ENCODE measurements at regions not wholly inside any gene's neighbourhood (a gene's known extent, or its start where the extent isn't known, plus 50 kb on each side); places are given as distances from the start of the nearest gene placed in this dataset.

- DNase-seq (ENCODE audit: low read depth) = no peak
These were observed 330.7 kb downstream of the MTX2 start for GRCh38 chr2:176599796-176600485.

DNA sequence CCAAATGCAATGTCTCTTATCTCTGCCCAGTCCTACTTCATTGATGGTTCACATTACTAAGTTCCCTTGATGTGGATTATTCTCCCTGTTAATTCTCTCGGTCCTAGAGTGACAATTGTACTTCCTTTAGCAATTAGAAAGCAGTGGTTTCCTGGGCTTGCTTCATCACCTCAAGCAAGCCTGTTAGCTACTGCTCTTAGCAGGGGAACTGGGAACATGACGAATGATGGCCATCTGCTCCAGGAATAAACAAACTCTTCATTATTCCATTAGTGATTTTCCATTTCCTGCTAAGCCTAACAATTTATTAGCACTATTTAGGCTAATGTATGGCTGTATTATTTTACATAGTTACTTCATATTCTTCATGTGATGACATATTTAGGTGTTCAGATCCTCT lies 331.8 kb downstream of the MTX2 start:
- DNase-seq (ENCODE audit: low read depth) = no peak

DNA sequence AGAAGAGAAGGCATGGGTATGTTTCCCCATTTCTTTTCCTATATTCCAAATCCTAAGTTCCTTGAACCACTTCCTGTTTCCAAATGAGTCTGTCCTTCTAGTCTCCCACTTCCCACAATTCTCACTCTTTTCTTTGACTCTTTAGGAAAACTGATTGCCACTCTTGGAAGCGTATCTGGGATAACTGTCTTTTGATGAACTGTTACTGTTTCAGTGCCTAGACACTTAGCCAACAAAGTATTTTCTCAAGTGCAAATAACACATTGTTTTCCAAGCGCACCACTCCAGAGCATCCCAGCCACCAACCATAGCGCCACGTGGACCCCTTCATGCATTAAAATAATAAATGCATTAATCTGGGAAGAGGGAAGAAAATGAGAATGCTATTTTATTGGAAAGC lies 342.8 kb downstream of the MTX2 start:
- no peak for DNase-seq (ENCODE audit: low read depth)

DNA sequence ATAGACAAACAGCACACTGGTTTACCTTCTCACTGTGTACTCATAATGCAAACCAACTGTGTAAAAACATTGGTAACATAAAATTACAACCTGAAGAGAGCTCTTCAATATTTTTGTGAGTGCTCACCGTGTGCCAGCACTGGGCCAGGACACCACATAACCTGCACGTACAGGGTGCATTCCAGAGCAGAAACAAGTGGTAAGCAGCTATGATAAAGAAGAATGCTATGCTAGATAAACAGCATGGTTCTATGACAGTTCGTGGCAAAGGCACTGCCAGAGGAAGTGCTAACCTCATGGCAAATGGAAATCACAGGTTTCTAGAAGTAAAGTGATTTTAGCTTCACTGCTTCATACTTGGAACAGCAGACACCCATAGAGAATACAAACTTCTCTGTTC lies 343.5 kb downstream of the MTX2 start:
- DNase-seq (ENCODE audit: low read depth) = no peak

- no peak for DNase-seq (ENCODE audit: low read depth)
These were observed 344.2 kb downstream of the MTX2 start for GRCh38 chr2:176613323-176613987.

GRCh38 chr2:176614049-176614448 lies 344.8 kb downstream of the MTX2 start:
- DNase-seq (ENCODE audit: low read depth) = no peak

GRCh38 chr2:176614930-176615329 lies 345.7 kb downstream of the MTX2 start:
- no peak for DNase-seq (ENCODE audit: low read depth)

- no peak for DNase-seq (ENCODE audit: low read depth)
These were observed 350.3 kb downstream of the MTX2 start for GRCh38 chr2:176619504-176619903.

- DNase-seq (ENCODE audit: low read depth) = no peak
These were observed 352.1 kb downstream of the MTX2 start for GRCh38 chr2:176621350-176621749.

- no peak for DNase-seq (ENCODE audit: low read depth)
These were observed 353.6 kb downstream of the MTX2 start for GRCh38 chr2:176622792-176623191.

- no peak for DNase-seq (ENCODE audit: low read depth)
These were observed 357.6 kb downstream of the MTX2 start for GRCh38 chr2:176626796-176627195.

DNA sequence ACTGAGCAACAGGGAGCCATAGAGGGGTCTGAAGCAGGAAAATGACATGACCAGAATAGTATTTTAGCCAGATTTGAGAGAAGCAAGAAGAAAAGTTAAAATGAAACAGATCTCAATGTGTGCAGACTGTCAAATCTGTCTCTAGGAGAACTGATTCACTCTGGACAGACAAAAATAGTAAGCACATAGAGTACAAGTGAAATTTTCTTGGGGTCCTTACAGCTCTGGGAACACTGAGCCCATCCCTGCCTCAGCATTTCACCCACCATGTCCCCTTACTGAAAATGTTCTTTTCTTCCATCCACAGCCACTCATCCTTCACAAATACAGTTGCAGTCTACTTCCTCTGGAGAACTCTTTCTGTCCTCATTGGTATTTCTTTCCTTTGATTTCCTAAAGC lies 359.2 kb downstream of the MTX2 start:
- no peak for DNase-seq (ENCODE audit: low read depth)

- no peak for DNase-seq (ENCODE audit: low read depth)
These were observed 364.5 kb downstream of the MTX2 start for GRCh38 chr2:176633754-176634153.

DNA sequence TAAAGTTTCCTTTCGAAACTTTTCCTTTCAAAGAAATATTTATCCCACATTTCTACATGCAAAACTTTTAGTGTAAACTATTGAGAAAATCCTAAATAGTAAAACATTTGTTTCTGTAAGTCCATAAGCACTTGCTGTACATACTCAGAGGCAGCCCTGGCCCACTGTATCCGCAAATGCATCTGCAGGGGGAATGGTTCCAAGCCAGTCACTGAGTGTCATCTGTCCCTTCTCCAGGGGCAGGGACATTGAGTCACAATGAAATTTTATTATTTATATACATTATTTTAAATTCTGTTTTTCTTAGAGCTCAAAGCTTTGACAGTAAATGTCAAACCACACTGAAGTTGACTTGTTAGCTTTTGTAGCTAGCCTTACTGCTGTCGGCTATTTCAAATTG lies 367.2 kb downstream of the MTX2 start:
- no peak for DNase-seq (ENCODE audit: low read depth)

DNA sequence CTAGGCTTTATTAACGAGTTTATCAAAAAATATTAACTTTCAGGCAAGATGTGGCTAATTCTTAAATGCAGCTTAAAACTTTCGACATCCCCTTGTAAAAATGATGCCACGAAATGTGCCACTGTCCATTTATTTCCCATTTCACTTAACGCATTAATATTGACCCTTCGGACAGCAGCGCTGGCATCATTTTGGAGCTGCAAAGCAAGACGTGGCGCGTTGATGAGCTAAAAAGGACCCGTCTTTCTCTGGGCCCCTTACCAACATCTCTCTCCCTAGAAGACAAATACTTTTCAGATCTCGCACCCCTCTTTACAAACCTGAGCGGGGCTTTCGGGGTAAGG lies 367.9 kb downstream of the MTX2 start:
- no peak for DNase-seq (ENCODE audit: low read depth)

DNA sequence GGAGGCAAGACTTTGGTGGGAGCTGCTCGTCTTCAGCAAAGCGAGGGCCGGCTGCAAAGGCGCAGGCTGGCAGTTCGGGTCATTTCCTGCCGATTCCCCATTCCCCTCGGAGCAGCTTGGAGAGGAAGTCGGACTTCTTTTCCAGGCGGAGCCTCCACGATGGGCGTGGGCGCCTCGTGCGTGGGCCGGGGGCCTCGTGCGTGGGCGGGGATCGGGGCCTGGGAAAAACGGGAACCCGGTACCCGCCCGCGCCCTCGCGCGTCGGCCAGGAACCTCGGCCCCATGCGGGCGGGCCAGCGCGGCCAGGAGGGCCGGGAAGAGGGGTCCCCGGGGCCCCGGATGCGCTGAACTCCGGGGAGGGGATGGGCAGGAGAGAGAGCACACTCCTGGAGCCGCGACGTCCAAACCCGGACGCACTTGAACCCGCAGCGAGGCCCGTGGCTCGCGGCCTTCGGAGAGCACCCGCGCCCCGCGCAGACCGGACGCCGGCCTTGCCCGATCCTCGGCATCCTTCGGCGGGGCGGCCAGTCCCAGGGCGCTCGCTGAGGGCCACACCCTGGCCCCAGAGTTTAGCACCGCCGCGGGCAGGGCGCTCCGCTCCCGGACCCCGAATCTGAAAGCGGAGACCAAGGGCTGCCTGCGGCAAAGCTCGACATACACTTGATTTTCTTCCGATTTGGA lies 368.4 kb downstream of the MTX2 start:
- peak; percentile 23 for DNase-seq (ENCODE audit: low read depth)

DNA sequence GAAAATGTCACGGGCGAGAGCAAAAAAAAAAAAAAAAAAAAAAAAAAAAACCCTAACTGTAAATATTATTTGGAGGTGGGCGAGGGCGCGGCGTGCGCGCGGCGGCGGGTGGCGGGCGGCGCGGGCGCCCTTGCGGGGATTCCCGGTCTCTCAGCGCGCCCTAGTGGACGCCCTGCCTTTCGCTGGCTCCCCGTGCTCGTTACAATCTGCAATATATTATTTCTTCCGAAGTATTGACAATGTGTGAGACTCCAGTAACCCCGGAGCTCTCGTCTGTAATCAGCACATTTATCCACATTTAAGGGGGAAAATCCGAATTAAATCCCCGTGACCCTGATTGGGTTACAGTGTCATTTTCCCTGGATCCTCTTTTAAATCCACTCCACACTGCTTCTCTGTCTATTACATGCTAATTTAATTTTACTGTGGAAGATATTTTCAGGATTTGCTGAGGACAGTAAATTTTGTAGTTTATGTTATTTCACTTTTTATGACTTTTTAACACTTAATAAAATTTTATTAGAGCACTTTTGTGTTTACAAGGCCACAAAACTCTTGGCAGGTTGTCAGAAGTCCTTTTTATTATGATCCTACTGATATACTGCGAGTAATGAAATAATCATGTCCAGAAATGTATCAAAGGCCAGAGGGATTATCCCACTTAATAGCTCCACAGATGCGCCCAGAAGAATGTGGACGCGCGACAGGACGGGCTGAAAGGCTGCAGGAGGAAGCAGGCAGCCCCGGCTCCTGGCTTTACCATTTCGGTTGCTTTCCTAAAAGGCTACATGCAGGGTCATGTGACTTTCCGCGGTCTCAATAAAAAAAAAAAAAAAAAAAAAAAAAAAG lies 369.1 kb downstream of the MTX2 start:
- DNase-seq (ENCODE audit: low read depth) = peak; percentile 42

- DNase-seq (ENCODE audit: low read depth) = no peak
These were observed 369.7 kb downstream of the MTX2 start for GRCh38 chr2:176639016-176639343.

DNA sequence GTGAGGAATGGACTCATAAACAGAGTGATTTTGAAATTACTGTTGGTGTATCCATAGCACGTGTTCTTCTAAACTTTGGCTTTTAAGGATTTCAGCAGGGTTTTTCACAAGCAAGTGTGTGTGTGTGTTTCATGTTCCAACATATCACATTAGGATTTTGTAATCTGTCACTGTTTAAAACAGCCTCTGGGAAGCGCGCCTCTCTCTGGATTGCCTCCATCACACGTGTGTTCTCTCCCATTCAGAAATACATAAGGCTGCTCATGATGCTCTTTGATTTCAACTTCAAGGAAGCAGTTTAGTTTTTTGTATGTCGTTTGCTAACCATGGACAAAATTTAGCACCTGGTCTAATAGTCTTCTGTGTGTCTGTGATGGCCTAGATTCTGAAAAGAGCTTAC lies 370.4 kb downstream of the MTX2 start:
- DNase-seq (ENCODE audit: low read depth) = no peak

DNA sequence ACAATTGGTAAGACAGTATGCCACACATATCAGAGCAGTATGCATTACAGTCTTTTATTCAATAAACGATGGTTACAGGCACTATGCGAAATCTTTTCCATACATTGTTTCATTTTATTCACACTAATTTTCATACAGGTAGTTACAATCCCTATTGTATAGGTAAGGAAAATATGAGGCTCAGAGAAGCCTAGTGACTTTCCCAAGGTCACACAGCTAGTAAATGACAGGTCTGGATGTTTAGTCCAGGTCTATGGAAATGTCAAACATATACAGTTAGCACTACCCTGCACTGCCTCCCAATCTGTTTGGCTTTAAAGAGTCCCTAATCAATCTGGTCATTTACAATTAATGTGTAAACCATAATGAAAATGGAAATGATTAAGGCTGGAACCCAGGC lies 372.2 kb downstream of the MTX2 start:
- DNase-seq (ENCODE audit: low read depth) = no peak

DNA sequence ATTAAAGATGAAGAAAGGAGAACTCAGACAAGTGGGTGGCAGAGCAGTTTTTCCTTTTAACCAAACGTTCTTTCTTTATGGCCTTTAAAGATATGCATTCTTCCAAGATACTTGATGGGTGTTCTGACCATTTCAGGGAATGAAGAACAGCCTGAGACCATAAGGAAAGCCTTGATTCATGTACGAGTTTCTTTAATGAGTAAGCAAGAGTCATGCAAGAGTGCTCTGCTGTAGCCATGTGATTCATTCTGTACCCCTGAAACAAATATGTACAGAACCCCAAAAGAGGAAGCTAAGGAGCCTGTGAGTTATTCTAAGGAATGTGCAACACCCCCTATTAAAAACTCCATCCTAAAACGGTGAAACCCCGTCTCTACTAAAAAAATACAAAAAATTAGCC lies 372.8 kb downstream of the MTX2 start:
- peak; percentile 78 for DNase-seq (ENCODE audit: low read depth)

GRCh38 chr2:176643646-176644045 lies 374.4 kb downstream of the MTX2 start:
- peak; percentile 40 for DNase-seq (ENCODE audit: low read depth)
